Tibial nerve (tissue), 4 donors: ENCODE measurements at regions not wholly inside any gene's neighbourhood (a gene's known extent, or its start where the extent isn't known, plus 50 kb on each side); places are given as distances from the start of the nearest gene placed in this dataset.

Source experiments
- DNase-seq, 2 donors: peaks; one replicate each; pipeline ENCODE4 v3.0.0-alpha.2; 2019; ENCODE audit warnings: low spot score in 2 of 2
- H3K27ac ChIP-seq, 4 donors: fragments of 200-600 bp; sonication (generic) in 3 of 4; one replicate each; pipeline ENCODE4 v1.5.1; 2017 to 2019; ENCODE audit warnings: mild to moderate bottlenecking in 1 of 4
- H3K27me3 ChIP-seq, 2 donors: fragments of 200-600 bp; sonication (generic) in 1 of 2; one replicate each; pipeline versions ENCODE4 v1.5.1 to v1.6.0; 2017 to 2019
- H3K36me3 ChIP-seq, 3 donors: fragments of 200-600 bp; sonication (generic); one replicate each; pipeline ENCODE4 v1.5.1; 2018 to 2019
- H3K4me1 ChIP-seq, 4 donors: fragments of 200-600 bp; sonication (generic) in 3 of 4; one replicate each; pipeline ENCODE4 v1.5.1; 2017 to 2019
- H3K4me3 ChIP-seq, 4 donors: fragments of 200-600 bp; sonication (generic) in 3 of 4; one replicate each; pipeline ENCODE4 v1.5.1; 2017 to 2019; ENCODE audit warnings: mild to moderate bottlenecking in 1 of 4, moderate library complexity in 1 of 4
- H3K9me3 ChIP-seq, 4 donors: fragments of 200-600 bp; sonication (generic) in 3 of 4; one replicate each; pipeline ENCODE4 v1.5.1; 2017 to 2019
- EP300 ChIP-seq, 2 donors: sonication (generic); formaldehyde crosslinking; IDR thresholded peaks; one replicate each; pipeline ENCODE4 v1.6.1; 2017; ENCODE audit warnings: antibody characterized with exemption in 2 of 2, mild to moderate bottlenecking in 1 of 2
- POLR2A ChIP-seq, 2 donors: fragments of 450-650 bp; IDR thresholded peaks; one replicate each; pipeline ENCODE4 v1.6.1; 2017; ENCODE audit warnings: antibody characterized with exemption in 2 of 2, mild to moderate bottlenecking in 2 of 2, moderate library complexity in 2 of 2
- WGBS, 2 donors: methylation state at CpG; one replicate each; pipeline ENCODE4 v1.1.5; 2018; 5-methylcytosine and 5-hydroxymethylcytosine counted together
- TF ChIP-seq, protein P1 (sequence below), 5 experiments: fragments of 200-600 bp in 3 of 5; fragments of 450-650 bp in 2 of 5; sonication (generic) in 3 of 5; IDR thresholded peaks; one replicate each; pipeline ENCODE4 v1.5.1; 2016 to 2019; ENCODE audit warnings: antibody characterized with exemption in 5 of 5, mild to moderate bottlenecking in 3 of 5, moderate library complexity in 2 of 5

DNA sequence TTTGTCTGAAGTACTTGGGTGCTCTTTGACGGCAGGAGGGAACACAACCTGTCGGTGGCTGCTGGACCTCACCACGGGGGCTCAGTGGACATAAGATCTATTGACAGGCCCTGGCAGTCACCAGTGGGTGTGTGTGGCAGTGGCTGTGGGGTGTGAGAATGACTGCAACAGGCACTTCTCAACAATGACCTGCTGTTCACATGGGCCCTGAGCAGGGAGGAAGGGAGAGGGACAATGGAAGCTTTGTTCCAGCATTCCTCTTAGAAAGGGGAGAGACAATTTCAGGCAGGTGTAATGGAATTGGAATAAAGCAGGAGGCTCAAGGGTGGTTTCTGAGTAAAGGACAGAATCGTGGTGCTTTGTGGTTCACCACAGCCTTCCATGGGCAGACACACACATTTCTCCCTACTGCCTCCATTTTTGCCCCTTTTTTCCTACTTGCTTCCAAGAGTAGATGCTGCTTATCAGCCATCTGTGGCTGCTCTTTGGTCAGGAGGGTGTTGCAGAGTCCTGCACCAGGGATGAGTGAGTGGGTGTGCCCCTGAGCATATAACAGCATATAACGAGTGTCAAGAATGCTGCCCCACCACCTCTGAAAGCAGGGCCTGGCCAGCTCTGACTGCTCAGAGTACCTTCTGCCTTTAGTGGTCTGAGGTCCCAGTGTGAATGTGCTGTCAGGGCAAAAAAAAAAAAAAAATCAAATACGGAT lies 267.7 kb downstream of the RASSF9 start:
- no peaks in the 10 kb centered on the region for H3K4me1 ChIP-seq
- no peak overlapping the region for H3K4me3 ChIP-seq
- no peaks in the 10 kb centered on the region for H3K36me3 ChIP-seq
- DNase-seq = no peak
- 59 to 61% methylated on average over 6 of the region's 6 CpGs for WGBS, 2 donors
- H3K27me3 ChIP-seq = no peaks in the 10 kb centered on the region
- TF ChIP-seq EP300 (IDR thresholded peaks at IDR 0.05) (no peak), POLR2A (IDR thresholded peaks at IDR 0.05) (no peak)
- TF ChIP-seq, protein P1, sequence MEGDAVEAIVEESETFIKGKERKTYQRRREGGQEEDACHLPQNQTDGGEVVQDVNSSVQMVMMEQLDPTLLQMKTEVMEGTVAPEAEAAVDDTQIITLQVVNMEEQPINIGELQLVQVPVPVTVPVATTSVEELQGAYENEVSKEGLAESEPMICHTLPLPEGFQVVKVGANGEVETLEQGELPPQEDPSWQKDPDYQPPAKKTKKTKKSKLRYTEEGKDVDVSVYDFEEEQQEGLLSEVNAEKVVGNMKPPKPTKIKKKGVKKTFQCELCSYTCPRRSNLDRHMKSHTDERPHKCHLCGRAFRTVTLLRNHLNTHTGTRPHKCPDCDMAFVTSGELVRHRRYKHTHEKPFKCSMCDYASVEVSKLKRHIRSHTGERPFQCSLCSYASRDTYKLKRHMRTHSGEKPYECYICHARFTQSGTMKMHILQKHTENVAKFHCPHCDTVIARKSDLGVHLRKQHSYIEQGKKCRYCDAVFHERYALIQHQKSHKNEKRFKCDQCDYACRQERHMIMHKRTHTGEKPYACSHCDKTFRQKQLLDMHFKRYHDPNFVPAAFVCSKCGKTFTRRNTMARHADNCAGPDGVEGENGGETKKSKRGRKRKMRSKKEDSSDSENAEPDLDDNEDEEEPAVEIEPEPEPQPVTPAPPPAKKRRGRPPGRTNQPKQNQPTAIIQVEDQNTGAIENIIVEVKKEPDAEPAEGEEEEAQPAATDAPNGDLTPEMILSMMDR (IDR thresholded peaks at IDR 0.05) = no peak
- no peak overlapping the region for H3K27ac ChIP-seq
- H3K9me3 ChIP-seq = no peaks in the 10 kb centered on the region

- H3K27ac ChIP-seq = no peak overlapping the region
These were observed 266.9 kb downstream of the RASSF9 start for GRCh38 chr12:85569261-85569660.

DNA sequence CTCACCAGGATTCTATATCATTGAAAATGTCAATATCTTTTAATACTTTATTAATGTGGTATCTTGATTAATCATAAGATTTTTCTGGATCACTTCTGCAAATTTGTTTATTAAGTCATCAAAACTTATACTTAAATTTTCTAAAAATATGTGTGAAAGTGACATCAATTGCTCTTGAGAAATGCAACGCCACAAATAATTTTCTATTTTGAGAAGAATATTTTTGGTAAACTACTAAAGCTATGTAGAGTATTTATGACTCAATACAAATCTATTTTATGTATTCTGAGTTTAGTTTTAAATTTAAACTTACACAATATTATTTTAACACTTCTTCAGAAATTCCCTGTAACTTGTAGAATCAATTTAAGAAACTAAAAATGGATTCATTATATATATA lies 263.3 kb downstream of the RASSF9 start:
- WGBS, 2 donors = 69 to 70% methylated on average over 1 of the region's 1 CpG
- Histone ChIP-seq H3K27me3 (no peaks in the 10 kb centered on the region), H3K27ac (no peak overlapping the region), H3K9me3 (no peaks in the 10 kb centered on the region), H3K36me3 (no peaks in the 10 kb centered on the region), H3K4me3 (no peak overlapping the region), H3K4me1 (no peaks in the 10 kb centered on the region)
- no peak for DNase-seq
- TF ChIP-seq, protein P1 (IDR thresholded peaks at IDR 0.05) = no peak
- TF ChIP-seq EP300 (IDR thresholded peaks at IDR 0.05) (no peak), POLR2A (IDR thresholded peaks at IDR 0.05) (no peak)

More at GRCh38 chr12:85569261-85569660, 266.9 kb downstream of the RASSF9 start:
- H3K9me3 ChIP-seq = no peaks in the 10 kb centered on the region
- no peaks in the 10 kb centered on the region for H3K36me3 ChIP-seq
- TF ChIP-seq, protein P1 (IDR thresholded peaks at IDR 0.05) = no peak
- TF ChIP-seq EP300 (IDR thresholded peaks at IDR 0.05) (no peak), POLR2A (IDR thresholded peaks at IDR 0.05) (no peak)
- H3K4me1 ChIP-seq = no peaks in the 10 kb centered on the region
- H3K4me3 ChIP-seq = no peak overlapping the region
- H3K27me3 ChIP-seq = no peaks in the 10 kb centered on the region
- WGBS, 2 donors = 91 to 93% methylated on average over 3 of the region's 3 CpGs
- DNase-seq = no peak

DNA sequence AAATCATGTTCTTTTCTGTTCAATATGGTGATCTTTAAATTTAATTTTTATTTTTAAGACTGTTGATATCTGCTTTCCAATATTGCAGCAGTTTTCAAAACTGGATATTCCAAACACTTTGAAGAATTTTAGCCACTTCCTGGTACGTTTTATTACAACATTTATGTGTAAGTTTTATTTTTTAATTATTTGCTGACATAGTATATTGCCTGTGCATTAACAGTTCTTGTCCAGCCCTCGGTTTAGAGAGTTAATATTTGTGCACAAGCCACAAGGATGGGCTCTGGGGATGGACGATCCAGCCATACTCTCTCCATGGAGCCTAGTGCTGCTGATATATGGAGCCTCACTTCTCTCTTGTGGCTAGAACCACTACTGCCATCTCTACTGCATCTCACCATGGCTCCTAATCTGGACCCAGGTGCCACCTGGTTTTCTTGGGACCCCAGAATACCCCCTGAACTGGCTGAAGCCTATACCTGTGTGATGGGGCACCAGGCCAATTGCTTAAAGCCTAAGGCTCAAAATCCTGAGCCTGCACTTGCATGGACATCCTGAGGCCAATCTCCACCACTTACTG lies 262.5 kb downstream of the RASSF9 start:
- H3K9me3 ChIP-seq = no peaks in the 10 kb centered on the region
- H3K27ac ChIP-seq = no peak overlapping the region
- H3K36me3 ChIP-seq = no peaks in the 10 kb centered on the region
- DNase-seq = no peak
- no peak overlapping the region for H3K4me3 ChIP-seq
- no peaks in the 10 kb centered on the region for H3K4me1 ChIP-seq
- H3K27me3 ChIP-seq = no peaks in the 10 kb centered on the region
- WGBS, 2 donors = 67 to 86% methylated on average over 3 of the region's 3 CpGs
- TF ChIP-seq, protein P1 (IDR thresholded peaks at IDR 0.05) = no peak
- TF ChIP-seq EP300 (IDR thresholded peaks at IDR 0.05) = no peak
- TF ChIP-seq POLR2A (IDR thresholded peaks at IDR 0.05) = no peak

GRCh38 chr12:85574291-85574690 lies 261.9 kb downstream of the RASSF9 start:
- Histone ChIP-seq H3K9me3 (no peaks in the 10 kb centered on the region), H3K27me3 (no peaks in the 10 kb centered on the region), H3K4me3 (no peak overlapping the region), H3K36me3 (no peaks in the 10 kb centered on the region), H3K4me1 (no peaks in the 10 kb centered on the region), H3K27ac (no peak overlapping the region)
- TF ChIP-seq EP300 (IDR thresholded peaks at IDR 0.05) (no peak), POLR2A (IDR thresholded peaks at IDR 0.05) (no peak)
- TF ChIP-seq, protein P1 (IDR thresholded peaks at IDR 0.05) = no peak
- no peak for DNase-seq
- 77 to 88% methylated on average over 3 of the region's 3 CpGs for WGBS, 2 donors
